HUES64 (cell line): ENCODE measurements at regions not wholly inside any gene's neighbourhood (a gene's known extent, or its start where the extent isn't known, plus 50 kb on each side); places are given as distances from the start of the nearest gene placed in this dataset.

Experiments used
- H3K27ac ChIP-seq: 2 replicates; pipeline ENCODE4 v1.7.0; 2013; ENCODE audit warnings: low read depth, low read length, inconsistent platforms
- H3K27me3 ChIP-seq: 2 replicates; pipeline ENCODE4 v1.6.1; 2013; ENCODE audit warnings: mild to moderate bottlenecking, low read length; ENCODE audit not compliant: insufficient read depth
- H3K36me3 ChIP-seq: 2 replicates; pipeline ENCODE4 v1.6.1; 2013; ENCODE audit warnings: mild to moderate bottlenecking, low read length; ENCODE audit not compliant: insufficient read depth
- H3K4me1 ChIP-seq: 2 replicates; pipeline ENCODE4 v1.6.1; 2013; ENCODE audit warnings: mild to moderate bottlenecking, low read length, moderate library complexity; ENCODE audit not compliant: insufficient read depth
- H3K4me3 ChIP-seq: 2 replicates; pipeline ENCODE4 v1.5.1; 2013; ENCODE audit warnings: mild to moderate bottlenecking, low read length, moderate library complexity
- H3K9ac ChIP-seq: 2 replicates; pipeline ENCODE4 v1.6.1; 2013; ENCODE audit warnings: mild to moderate bottlenecking, low read depth, low read length
- H3K9me3 ChIP-seq: 2 replicates; pipeline ENCODE4 v1.6.1; 2013; ENCODE audit warnings: low read depth, low read length; ENCODE audit not compliant: insufficient read depth
- WGBS: fragments of 150-250, 120-280 bp; methylation state at CpG from one replicate; pipeline ENCODE4 v1.1.7; 2013; ENCODE audit warnings: missing lambda C conversion rate; 5-methylcytosine and 5-hydroxymethylcytosine counted together

GRCh38 chr7:115230882-115231571 is 309.1 kb downstream of the MDFIC start:
- H3K9ac ChIP-seq = no peak overlapping the region
- no CpG with 5 or more reads among the region's 1 CpG for WGBS
- peaks cover 29% of the 10 kb centered on the region for H3K4me1 ChIP-seq
- H3K9me3 ChIP-seq = peaks cover 1% of the 10 kb centered on the region; the same call in 1 of the 2 replicates
- no peak overlapping the region for H3K27ac ChIP-seq
- H3K4me3 ChIP-seq = no peak overlapping the region
- H3K36me3 ChIP-seq = no peaks in the 10 kb centered on the region
- H3K27me3 ChIP-seq = peaks cover 71% of the 10 kb centered on the region

- Histone ChIP-seq H3K9ac (no peak overlapping the region), H3K27ac (no peak overlapping the region), H3K36me3 (no peaks in the 10 kb centered on the region), H3K4me1 (peaks cover 40% of the 10 kb centered on the region), H3K27me3 (peaks cover 86% of the 10 kb centered on the region), H3K4me3 (no peak overlapping the region), H3K9me3 (no peaks in the 10 kb centered on the region)
- WGBS = 90% methylated on average over 8 of the region's 8 CpGs
Observed at GRCh38 chr7:115229401-115230105, 307.7 kb downstream of the MDFIC start.

- H3K9ac ChIP-seq = no peak overlapping the region
- peaks cover 96% of the 10 kb centered on the region for H3K27me3 ChIP-seq
Observed at GRCh38 chr7:115227473-115228235, 305.8 kb downstream of the MDFIC start.

GRCh38 chr7:115226410-115226809 is 304.5 kb downstream of the MDFIC start:
- no peak overlapping the region for H3K9ac ChIP-seq
- H3K27ac ChIP-seq = no peak overlapping the region; the same call in 1 of the 2 replicates
- peaks cover 41% of the 10 kb centered on the region for H3K4me1 ChIP-seq
- no peak overlapping the region for H3K4me3 ChIP-seq
- 0% methylated on average over 1 of the region's 1 CpG for WGBS
- H3K27me3 ChIP-seq = peaks cover 96% of the 10 kb centered on the region
- no peaks in the 10 kb centered on the region for H3K9me3 ChIP-seq
- no peaks in the 10 kb centered on the region for H3K36me3 ChIP-seq

More at GRCh38 chr7:115227473-115228235, 305.8 kb downstream of the MDFIC start:
- Histone ChIP-seq H3K9me3 (no peaks in the 10 kb centered on the region), H3K4me1 (peaks cover 45% of the 10 kb centered on the region), H3K4me3 (no peak overlapping the region), H3K36me3 (no peaks in the 10 kb centered on the region), H3K27ac (no peak overlapping the region)
- 88% methylated on average over 4 of the region's 5 CpGs for WGBS

GRCh38 chr7:115224922-115225321 is 303.0 kb downstream of the MDFIC start:
- Histone ChIP-seq H3K9me3 (no peaks in the 10 kb centered on the region), H3K27me3 (peaks cover 96% of the 10 kb centered on the region), H3K36me3 (no peaks in the 10 kb centered on the region), H3K4me3 (no peak overlapping the region), H3K4me1 (peaks cover 29% of the 10 kb centered on the region), H3K9ac (no peak overlapping the region), H3K27ac (no peak overlapping the region)
- WGBS = 77% methylated on average over 6 of the region's 6 CpGs

GRCh38 chr7:115223959-115224358 is 302.1 kb downstream of the MDFIC start:
- peaks cover 96% of the 10 kb centered on the region for H3K27me3 ChIP-seq
- no peak overlapping the region for H3K9ac ChIP-seq
- no peaks in the 10 kb centered on the region for H3K9me3 ChIP-seq
- no peak overlapping the region for H3K4me3 ChIP-seq
- no peak overlapping the region for H3K27ac ChIP-seq
- H3K36me3 ChIP-seq = no peaks in the 10 kb centered on the region
- peaks cover 26% of the 10 kb centered on the region for H3K4me1 ChIP-seq
- 100% methylated on average over 1 of the region's 1 CpG for WGBS

- no peak overlapping the region for H3K27ac ChIP-seq
- no peaks in the 10 kb centered on the region for H3K9me3 ChIP-seq
- peaks cover 17% of the 10 kb centered on the region for H3K4me1 ChIP-seq
- no peak overlapping the region for H3K9ac ChIP-seq
- no peak overlapping the region for H3K4me3 ChIP-seq
- H3K27me3 ChIP-seq = peaks cover 92% of the 10 kb centered on the region
- H3K36me3 ChIP-seq = no peaks in the 10 kb centered on the region
Observed at GRCh38 chr7:115221456-115221855, 299.6 kb downstream of the MDFIC start.

GRCh38 chr7:115218076-115218475 is 296.2 kb downstream of the MDFIC start:
- no peaks in the 10 kb centered on the region for H3K36me3 ChIP-seq
- H3K4me1 ChIP-seq = no peaks in the 10 kb centered on the region
- no peak overlapping the region for H3K27ac ChIP-seq
- peaks cover 64% of the 10 kb centered on the region for H3K27me3 ChIP-seq
- H3K4me3 ChIP-seq = no peak overlapping the region
- no peak overlapping the region for H3K9ac ChIP-seq
- H3K9me3 ChIP-seq = no peaks in the 10 kb centered on the region
- WGBS = no CpG with 5 or more reads among the region's 1 CpG

GRCh38 chr7:115217373-115217772 is 295.5 kb downstream of the MDFIC start:
- Histone ChIP-seq H3K27me3 (peaks cover 57% of the 10 kb centered on the region), H3K4me1 (no peaks in the 10 kb centered on the region), H3K36me3 (no peaks in the 10 kb centered on the region), H3K9me3 (no peaks in the 10 kb centered on the region), H3K4me3 (no peak overlapping the region), H3K9ac (no peak overlapping the region), H3K27ac (no peak overlapping the region)
- WGBS = 60% methylated on average over 1 of the region's 1 CpG

GRCh38 chr7:115216652-115217051 is 294.8 kb downstream of the MDFIC start:
- Histone ChIP-seq H3K27ac (no peak overlapping the region), H3K4me1 (no peaks in the 10 kb centered on the region)

GRCh38 chr7:115211171-115211570 is 289.3 kb downstream of the MDFIC start:
- WGBS = 92% methylated on average over 1 of the region's 1 CpG
- H3K9me3 ChIP-seq = peaks cover 5% of the 10 kb centered on the region; the same call in 1 of the 2 replicates

More at GRCh38 chr7:115216652-115217051, 294.8 kb downstream of the MDFIC start:
- Histone ChIP-seq H3K9ac (no peak overlapping the region), H3K4me3 (no peak overlapping the region), H3K27me3 (peaks cover 49% of the 10 kb centered on the region), H3K36me3 (no peaks in the 10 kb centered on the region), H3K9me3 (no peaks in the 10 kb centered on the region)
- WGBS = 72% methylated on average over 1 of the region's 1 CpG

More at GRCh38 chr7:115211171-115211570, 289.3 kb downstream of the MDFIC start:
- Histone ChIP-seq H3K4me3 (no peak overlapping the region), H3K36me3 (no peaks in the 10 kb centered on the region), H3K27ac (no peak overlapping the region), H3K27me3 (peaks cover 2% of the 10 kb centered on the region; the same call in 1 of the 2 replicates), H3K4me1 (no peaks in the 10 kb centered on the region), H3K9ac (no peak overlapping the region)
